Lung (tissue), 11 donors: ENCODE measurements at regions not wholly inside any gene's neighbourhood (a gene's known extent, or its start where the extent isn't known, plus 50 kb on each side); places are given as distances from the start of the nearest gene placed in this dataset.

Experiments
- ATAC-seq: fragments of 200-7000 bp; cut with Tn5 transposase; one replicate; pipeline ENCODE4 v1.9.1; 2020; ENCODE audit warnings: moderate number of reproducible peaks; ENCODE audit not compliant: insufficient read depth, low FRiP score
- DNase-seq, 3 donors: peaks; one replicate each; pipeline ENCODE4 v3.0.0-alpha.2; 2013 to 2017
- H3K27ac ChIP-seq, 2 donors: one replicate each; pipeline ENCODE4 v1.5.1; 2013; ENCODE audit warnings: mild to moderate bottlenecking in 2 of 2, moderate library complexity in 2 of 2, control low read depth in 1 of 2, inconsistent platforms in 1 of 2, low read depth in 1 of 2, low read length in 1 of 2
- H3K27me3 ChIP-seq, 3 donors: one replicate each; pipeline ENCODE4 v1.5.1; 2013; ENCODE audit warnings: low read length in 2 of 3; ENCODE audit not compliant: control insufficient read depth in 3 of 3, insufficient read depth in 3 of 3
- H3K36me3 ChIP-seq, 4 donors: one replicate each; pipeline ENCODE4 v1.5.1; 2013; ENCODE audit warnings: low read length in 4 of 4, mild to moderate bottlenecking in 1 of 4, moderate library complexity in 1 of 4; ENCODE audit not compliant: control insufficient read depth in 4 of 4, insufficient read depth in 4 of 4
- H3K4me1 ChIP-seq, 5 donors: one replicate each; pipeline ENCODE4 v1.5.1; 2013; ENCODE audit warnings: low read length in 5 of 5, mild to moderate bottlenecking in 2 of 5, moderate library complexity in 1 of 5; ENCODE audit not compliant: control insufficient read depth in 5 of 5, insufficient read depth in 5 of 5
- H3K4me3 ChIP-seq: one replicate; pipeline ENCODE4 v1.5.1; 2013; ENCODE audit warnings: mild to moderate bottlenecking, control low read depth, moderate library complexity
- H3K9ac ChIP-seq, 2 donors: one replicate each; pipeline ENCODE4 v1.5.1; 2013; ENCODE audit warnings: low read length in 2 of 2, control low read depth in 1 of 2; ENCODE audit not compliant: insufficient read depth in 1 of 2
- H3K9me3 ChIP-seq, 4 donors: one replicate each; pipeline ENCODE4 v1.5.1; 2013; ENCODE audit warnings: low read length in 3 of 4, mild to moderate bottlenecking in 1 of 4, moderate library complexity in 1 of 4; ENCODE audit not compliant: control insufficient read depth in 4 of 4, insufficient read depth in 3 of 4
- WGBS, 2 donors: extraction: QIAGEN DNeasy Blood & Tissue Kit; methylation state at CpG; one replicate each; pipeline ENCODE4 v1.1.7; 2013; 5-methylcytosine and 5-hydroxymethylcytosine counted together
- TF ChIP-seq, protein P1 (sequence below): IDR thresholded peaks from 2 replicates; pipeline ENCODE4 v1.5.1; 2012; ENCODE audit warnings: mild to moderate bottlenecking; ENCODE audit errors: control extremely low read depth, extremely low read depth
- donor health status: control.
- donor health status: control.
- donor health status: Bipolar disorder and iron deficiency.
- donor health status: healthy.
- donor health status: DM: yes; HTN: yes; CAD: no.

DNA sequence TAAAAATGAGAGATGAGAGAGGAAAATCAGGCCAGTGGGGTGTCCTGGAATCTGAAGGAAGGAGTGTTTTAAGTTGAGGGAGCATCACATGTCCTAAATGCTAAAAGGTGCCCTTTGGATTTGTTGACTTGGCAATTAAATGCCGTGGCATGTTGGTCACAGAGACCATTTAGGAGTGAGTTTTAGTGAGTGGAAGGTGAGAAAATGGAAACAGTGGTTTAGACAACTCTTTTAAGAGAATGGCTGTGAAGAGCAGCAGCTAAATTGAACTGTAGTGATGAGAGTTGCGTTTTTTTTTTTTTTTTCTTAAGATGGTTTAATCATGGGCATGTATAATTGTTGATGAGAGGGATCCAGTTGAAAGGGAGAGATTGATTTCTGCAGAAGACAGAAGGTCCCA, 95.0 kb downstream of the S1PR1 start:
- ATAC-seq (no peak), DNase-seq (no peak)
- Histone ChIP-seq H3K4me1 (no peaks in the 10 kb centered on the region), H3K27me3 (no peaks in the 10 kb centered on the region), H3K4me3 (no peak overlapping the region), H3K27ac (no peak overlapping the region), H3K9ac (no peak overlapping the region), H3K9me3 (no peaks in the 10 kb centered on the region), H3K36me3 (no peaks in the 10 kb centered on the region)
- TF ChIP-seq, protein P1, sequence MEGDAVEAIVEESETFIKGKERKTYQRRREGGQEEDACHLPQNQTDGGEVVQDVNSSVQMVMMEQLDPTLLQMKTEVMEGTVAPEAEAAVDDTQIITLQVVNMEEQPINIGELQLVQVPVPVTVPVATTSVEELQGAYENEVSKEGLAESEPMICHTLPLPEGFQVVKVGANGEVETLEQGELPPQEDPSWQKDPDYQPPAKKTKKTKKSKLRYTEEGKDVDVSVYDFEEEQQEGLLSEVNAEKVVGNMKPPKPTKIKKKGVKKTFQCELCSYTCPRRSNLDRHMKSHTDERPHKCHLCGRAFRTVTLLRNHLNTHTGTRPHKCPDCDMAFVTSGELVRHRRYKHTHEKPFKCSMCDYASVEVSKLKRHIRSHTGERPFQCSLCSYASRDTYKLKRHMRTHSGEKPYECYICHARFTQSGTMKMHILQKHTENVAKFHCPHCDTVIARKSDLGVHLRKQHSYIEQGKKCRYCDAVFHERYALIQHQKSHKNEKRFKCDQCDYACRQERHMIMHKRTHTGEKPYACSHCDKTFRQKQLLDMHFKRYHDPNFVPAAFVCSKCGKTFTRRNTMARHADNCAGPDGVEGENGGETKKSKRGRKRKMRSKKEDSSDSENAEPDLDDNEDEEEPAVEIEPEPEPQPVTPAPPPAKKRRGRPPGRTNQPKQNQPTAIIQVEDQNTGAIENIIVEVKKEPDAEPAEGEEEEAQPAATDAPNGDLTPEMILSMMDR = no peak
- WGBS, 2 donors = 87 to 88% methylated on average over 2 of the region's 2 CpGs

GRCh38 chr1:101332633-101333032, 95.8 kb downstream of the S1PR1 start:
- Histone ChIP-seq H3K4me3 (no peak overlapping the region), H3K36me3 (no peaks in the 10 kb centered on the region), H3K27me3 (no peaks in the 10 kb centered on the region), H3K9me3 (no peaks in the 10 kb centered on the region), H3K27ac (no peak overlapping the region), H3K4me1 (no peaks in the 10 kb centered on the region), H3K9ac (no peak overlapping the region)
- DNase-seq (no peak), ATAC-seq (no peak)
- WGBS, 2 donors = 83% methylated on average over 1 of the region's 1 CpG
- TF ChIP-seq, protein P1 = no peak

DNA sequence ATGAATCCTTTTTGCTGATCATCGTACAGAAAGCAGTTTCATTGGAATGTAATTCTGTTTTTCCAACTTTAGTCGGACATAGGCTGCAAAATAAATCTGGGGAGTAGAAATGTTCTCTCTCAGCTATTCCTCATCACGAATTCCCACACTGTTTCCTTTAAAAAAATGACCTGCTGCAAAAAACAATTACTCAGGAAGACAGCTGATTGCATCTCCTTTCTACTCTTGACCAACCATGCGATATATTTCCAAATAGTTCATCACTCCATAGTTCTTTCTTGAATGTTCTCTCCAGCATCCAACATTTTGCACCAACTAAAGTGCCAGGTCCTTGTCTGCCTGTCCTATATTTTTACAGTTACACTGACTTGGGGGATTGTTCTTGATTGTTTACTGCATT, 96.4 kb downstream of the S1PR1 start:
- TF ChIP-seq, protein P1 = no peak
- 78 to 91% methylated on average over 4 of the region's 4 CpGs for WGBS, 2 donors
- no peak overlapping the region for H3K27ac ChIP-seq
- H3K9ac ChIP-seq = no peak overlapping the region
- no peak for DNase-seq
- H3K27me3 ChIP-seq = no peaks in the 10 kb centered on the region
- H3K4me3 ChIP-seq = no peak overlapping the region
- H3K36me3 ChIP-seq = no peaks in the 10 kb centered on the region
- H3K4me1 ChIP-seq = no peaks in the 10 kb centered on the region
- ATAC-seq = no peak
- H3K9me3 ChIP-seq = no peaks in the 10 kb centered on the region

- DNase-seq = no peak
- Histone ChIP-seq H3K9me3 (no peaks in the 10 kb centered on the region), H3K4me3 (no peak overlapping the region), H3K4me1 (no peaks in the 10 kb centered on the region), H3K27ac (no peak overlapping the region), H3K9ac (no peak overlapping the region), H3K27me3 (no peaks in the 10 kb centered on the region), H3K36me3 (no peaks in the 10 kb centered on the region)
- no peak for ATAC-seq
- WGBS, 2 donors = 86 to 100% methylated on average over 1 of the region's 1 CpG
- TF ChIP-seq, protein P1 = no peak
Observed at GRCh38 chr1:101337968-101338367, 101.1 kb downstream of the S1PR1 start.
